ENCODE measurements at regions not wholly inside any gene's neighbourhood (a gene's known extent, or its start where the extent isn't known, plus 50 kb on each side); places are given as distances from the start of the nearest gene placed in this dataset.

DNA sequence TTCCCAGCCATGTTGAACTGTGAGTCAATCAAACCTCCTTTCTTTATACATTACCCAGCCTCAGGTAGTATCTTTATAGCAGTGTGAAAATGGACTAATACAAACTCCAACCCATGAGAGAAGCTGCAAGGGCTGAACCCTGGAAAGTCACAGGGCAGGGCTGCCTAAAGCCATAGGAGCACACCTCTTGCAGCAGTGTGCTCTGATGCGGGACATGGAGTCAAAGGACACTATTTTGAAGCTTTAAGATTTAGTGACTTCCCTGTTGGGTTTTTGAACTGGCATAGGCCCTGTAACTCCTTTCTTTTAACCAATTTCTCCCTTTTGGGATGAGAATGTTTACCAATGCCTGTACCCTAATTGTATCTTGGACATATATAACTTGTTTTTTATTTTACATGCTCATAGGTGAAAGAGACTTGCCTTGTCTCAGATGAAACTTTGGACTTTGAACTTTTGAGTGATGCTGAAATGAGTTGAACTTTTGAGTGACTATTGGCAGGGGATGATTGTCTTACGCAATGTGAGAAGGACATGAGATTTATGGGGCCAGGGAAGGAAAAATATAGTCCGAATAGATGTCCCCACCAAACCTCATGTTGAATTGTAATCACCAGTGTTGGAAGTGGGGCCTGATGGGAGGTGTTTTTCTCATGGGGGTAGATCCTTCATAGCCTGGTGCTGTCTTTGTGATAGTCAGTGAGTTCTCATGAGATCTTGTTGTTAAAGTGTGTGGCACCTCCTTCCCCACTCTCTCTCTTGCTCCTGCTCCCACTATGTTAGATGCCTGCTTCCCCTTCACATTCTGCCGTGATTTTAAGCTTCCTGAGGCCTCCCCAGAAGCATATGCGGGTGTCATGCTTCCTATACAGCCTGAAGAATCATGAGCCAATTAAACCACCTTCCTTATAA lies 159.5 kb upstream of the SPEF2 start:
- H3K27ac ChIP-seq (ENCODE audit: extremely low read depth, low read depth, low read length), result no peak overlapping the region
- ATAC-seq (no peak), FAIRE-seq (no peak), DNase-seq (ENCODE audit: extremely low read depth in 1 of 4, low spot score in 3 of 4) (no peak)
- no peak overlapping the region for H3K4me3 ChIP-seq
- no peaks in the 10 kb centered on the region for H3K27me3 ChIP-seq (ENCODE audit: control insufficient read depth in 2 of 2, insufficient read depth in 2 of 2, low read length in 2 of 2)
- intact Hi-C loops (cut with micrococcal nuclease), result no loop called here
- H3K79me2 ChIP-seq (ENCODE audit: control insufficient read depth, insufficient read depth, low read length), result no peaks in the 10 kb centered on the region
- in situ Hi-C loops (cut with MboI), result no loop called here
- no peak overlapping the region for H3K9ac ChIP-seq (ENCODE audit: insufficient read depth in 1 of 2, low read depth in 2 of 2, low read length in 2 of 2)
- WGBS (ENCODE audit: insufficient coverage, low coverage, missing lambda C conversion rate), result 2% methylated on average over 5 of the region's 5 CpGs
- no peaks in the 10 kb centered on the region for H3K4me1 ChIP-seq (replicated peaks in 1 of 2; ENCODE audit: control insufficient read depth in 2 of 2, insufficient read depth in 2 of 2, low read length in 2 of 2)
- no peak overlapping the region for H2AFZ ChIP-seq (ENCODE audit: low read depth, low read length)
- ChIA-PET CTCF (ENCODE audit: low intra/inter-chr PET ratio) (no interaction called here), POLR2A (no interaction called here)
- H3K9me3 ChIP-seq (replicated peaks; ENCODE audit: control insufficient read depth, insufficient read depth, low read depth, low read length), result no peaks in the 10 kb centered on the region; the same call in 1 of the 2 replicates
- no peak overlapping the region for H3K4me2 ChIP-seq (ENCODE audit: insufficient read depth, low read length)
- no peaks in the 10 kb centered on the region for H4K20me1 ChIP-seq (replicated peaks; ENCODE audit: control insufficient read depth, insufficient read depth, low read length)
- H3K9me1 ChIP-seq (ENCODE audit: control insufficient read depth, insufficient read depth, low read length), result no peaks in the 10 kb centered on the region
- no peaks in the 10 kb centered on the region for H3K36me3 ChIP-seq (ENCODE audit: control insufficient read depth, insufficient read depth, low read length)
- no TSS peak for BruUV-seq (replicated peaks)
- no peak for TF ChIP-seq HMG20A (CRISPR knock-in tag; conservative IDR thresholded peaks at IDR 0.05)
- no peak for TF ChIP-seq PHF20 (IDR thresholded peaks at IDR 0.05; ENCODE audit: partially characterized antibody)
- no peak for TF ChIP-seq SMAD3 (CRISPR knock-in tag; conservative IDR thresholded peaks at IDR 0.05)
- no peak for TF ChIP-seq JUNB (CRISPR knock-in tag; conservative IDR thresholded peaks at IDR 0.05)
- no peak for TF ChIP-seq CCNT2 (IDR thresholded peaks at IDR 0.05; ENCODE audit: borderline replicate concordance, extremely low read depth, insufficient read length, low read depth, low read length)
- TF ChIP-seq, protein P1, sequence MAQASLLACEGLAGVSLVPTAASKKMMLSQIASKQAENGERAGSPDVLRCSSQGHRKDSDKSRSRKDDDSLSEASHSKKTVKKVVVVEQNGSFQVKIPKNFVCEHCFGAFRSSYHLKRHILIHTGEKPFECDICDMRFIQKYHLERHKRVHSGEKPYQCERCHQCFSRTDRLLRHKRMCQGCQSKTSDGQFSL (CRISPR knock-in tag; IDR thresholded peaks at IDR 0.05), result no peak
- TF ChIP-seq, protein P1 (tag; IDR thresholded peaks at IDR 0.05), result no peak
- TF ChIP-seq TBL1XR1 (IDR thresholded peaks at IDR 0.05; ENCODE audit: low read length in 2 of 2), result no peak
- TF ChIP-seq ZNF583 (CRISPR knock-in tag; IDR thresholded peaks at IDR 0.05), result no peak
- no peak for TF ChIP-seq SAP30 (IDR thresholded peaks at IDR 0.05; ENCODE audit: borderline replicate concordance, insufficient read depth, low read depth, low read length, poor library complexity, severe bottlenecking)
- TF ChIP-seq, protein P2, sequence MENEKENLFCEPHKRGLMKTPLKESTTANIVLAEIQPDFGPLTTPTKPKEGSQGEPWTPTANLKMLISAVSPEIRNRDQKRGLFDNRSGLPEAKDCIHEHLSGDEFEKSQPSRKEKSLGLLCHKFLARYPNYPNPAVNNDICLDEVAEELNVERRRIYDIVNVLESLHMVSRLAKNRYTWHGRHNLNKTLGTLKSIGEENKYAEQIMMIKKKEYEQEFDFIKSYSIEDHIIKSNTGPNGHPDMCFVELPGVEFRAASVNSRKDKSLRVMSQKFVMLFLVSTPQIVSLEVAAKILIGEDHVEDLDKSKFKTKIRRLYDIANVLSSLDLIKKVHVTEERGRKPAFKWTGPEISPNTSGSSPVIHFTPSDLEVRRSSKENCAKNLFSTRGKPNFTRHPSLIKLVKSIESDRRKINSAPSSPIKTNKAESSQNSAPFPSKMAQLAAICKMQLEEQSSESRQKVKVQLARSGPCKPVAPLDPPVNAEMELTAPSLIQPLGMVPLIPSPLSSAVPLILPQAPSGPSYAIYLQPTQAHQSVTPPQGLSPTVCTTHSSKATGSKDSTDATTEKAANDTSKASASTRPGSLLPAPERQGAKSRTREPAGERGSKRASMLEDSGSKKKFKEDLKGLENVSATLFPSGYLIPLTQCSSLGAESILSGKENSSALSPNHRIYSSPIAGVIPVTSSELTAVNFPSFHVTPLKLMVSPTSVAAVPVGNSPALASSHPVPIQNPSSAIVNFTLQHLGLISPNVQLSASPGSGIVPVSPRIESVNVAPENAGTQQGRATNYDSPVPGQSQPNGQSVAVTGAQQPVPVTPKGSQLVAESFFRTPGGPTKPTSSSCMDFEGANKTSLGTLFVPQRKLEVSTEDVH (IDR thresholded peaks at IDR 0.05; ENCODE audit: low read depth, partially characterized antibody), result no peak
- no peak for TF ChIP-seq SUPT5H (IDR thresholded peaks at IDR 0.05)
- TF ChIP-seq CSDE1 (IDR thresholded peaks at IDR 0.05), result no peak
- TF ChIP-seq ASH1L (IDR thresholded peaks at IDR 0.05; ENCODE audit: borderline replicate concordance, low read depth, partially characterized antibody), result no peak
- no peak for TF ChIP-seq ZNF785 (CRISPR knock-in tag; IDR thresholded peaks at IDR 0.05)
- no peak for TF ChIP-seq BCL6 (CRISPR knock-in tag; IDR thresholded peaks at IDR 0.05)
- TF ChIP-seq, protein P3, sequence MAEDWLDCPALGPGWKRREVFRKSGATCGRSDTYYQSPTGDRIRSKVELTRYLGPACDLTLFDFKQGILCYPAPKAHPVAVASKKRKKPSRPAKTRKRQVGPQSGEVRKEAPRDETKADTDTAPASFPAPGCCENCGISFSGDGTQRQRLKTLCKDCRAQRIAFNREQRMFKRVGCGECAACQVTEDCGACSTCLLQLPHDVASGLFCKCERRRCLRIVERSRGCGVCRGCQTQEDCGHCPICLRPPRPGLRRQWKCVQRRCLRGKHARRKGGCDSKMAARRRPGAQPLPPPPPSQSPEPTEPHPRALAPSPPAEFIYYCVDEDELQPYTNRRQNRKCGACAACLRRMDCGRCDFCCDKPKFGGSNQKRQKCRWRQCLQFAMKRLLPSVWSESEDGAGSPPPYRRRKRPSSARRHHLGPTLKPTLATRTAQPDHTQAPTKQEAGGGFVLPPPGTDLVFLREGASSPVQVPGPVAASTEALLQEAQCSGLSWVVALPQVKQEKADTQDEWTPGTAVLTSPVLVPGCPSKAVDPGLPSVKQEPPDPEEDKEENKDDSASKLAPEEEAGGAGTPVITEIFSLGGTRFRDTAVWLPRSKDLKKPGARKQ (CRISPR knock-in tag; IDR thresholded peaks at IDR 0.05), result no peak
